GM18505 (cell line): ENCODE measurements at regions not wholly inside any gene's neighbourhood (a gene's known extent, or its start where the extent isn't known, plus 50 kb on each side); places are given as distances from the start of the nearest gene placed in this dataset.
A peak's percentile ranks its signal among the peaks of the same experiment; 100 is the strongest.

ENCODE experiments used
- ATAC-seq: cut with Tn5 transposase; IDR thresholded peaks from one replicate; pipeline ENCODE4 v1.9.1; 2021; ENCODE audit not compliant: unreplicated experiment
- POLR2A ChIP-seq: IDR thresholded peaks from 4 replicates; pipeline ENCODE4 v1.6.1; 2011; ENCODE audit warnings: borderline replicate concordance; ENCODE audit not compliant: insufficient read depth, insufficient read length; ENCODE audit errors: extremely low read depth

GRCh38 chr2:14817848-14818247 lies 185.3 kb downstream of the LRATD1 start:
- TF ChIP-seq POLR2A = no peak
- ATAC-seq = no peak

DNA sequence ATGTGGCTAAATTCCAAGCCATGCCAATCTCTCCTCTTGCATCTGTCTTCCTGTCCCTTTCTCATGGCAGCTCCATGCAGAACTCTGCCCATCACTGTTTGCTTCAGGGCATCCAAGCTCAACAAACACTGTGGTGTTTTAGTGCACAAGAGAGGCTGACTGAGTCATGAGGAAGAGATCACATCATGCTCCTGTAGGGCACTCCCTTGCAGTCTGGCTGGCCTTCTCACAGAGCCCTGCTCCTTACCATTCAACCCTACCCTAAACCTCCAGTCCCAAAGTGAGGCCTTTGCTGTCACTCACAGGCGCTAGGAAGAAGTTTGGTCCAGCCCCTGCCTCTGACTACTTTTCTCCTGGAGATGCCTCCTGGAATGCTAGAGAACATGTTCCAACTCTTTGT lies 194.0 kb downstream of the LRATD1 start:
- no peak for TF ChIP-seq POLR2A
- no peak for ATAC-seq

DNA sequence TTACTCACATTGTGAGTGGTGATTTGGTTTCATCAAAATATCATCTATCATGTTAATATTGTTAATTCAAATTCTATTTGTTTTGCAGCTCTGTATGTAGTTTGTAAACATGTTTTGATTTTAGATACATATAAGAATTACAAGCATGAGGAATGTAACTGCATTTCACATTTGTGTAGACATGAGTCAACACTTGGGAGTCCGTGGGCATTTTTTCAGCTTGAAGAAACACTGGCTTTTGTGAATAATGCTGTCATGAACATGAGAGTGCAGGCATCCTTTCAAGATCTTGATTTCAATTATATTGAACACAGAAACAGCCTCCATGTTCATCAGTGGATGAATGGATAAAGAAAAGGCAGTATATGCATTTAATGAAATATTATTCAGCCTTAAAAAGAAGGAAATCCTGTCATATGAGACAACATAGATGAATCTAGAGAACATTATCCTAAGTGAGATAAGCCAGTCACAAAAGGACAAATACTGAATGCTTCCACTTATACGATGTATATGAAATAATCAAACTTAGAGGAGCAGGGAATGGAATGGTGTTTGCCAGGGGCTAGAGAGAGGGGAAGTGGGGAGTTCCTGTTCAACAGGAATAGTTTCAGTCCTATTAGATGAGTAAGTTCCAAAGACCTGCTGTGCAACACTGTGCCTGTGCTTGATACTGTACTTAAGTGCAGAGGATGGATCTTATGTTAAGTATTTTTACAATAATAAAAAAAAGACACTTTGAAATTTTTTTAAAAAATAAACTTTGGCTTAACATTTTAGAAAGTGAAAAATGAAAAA lies 194.9 kb downstream of the LRATD1 start:
- no peak for TF ChIP-seq POLR2A
- no peak for ATAC-seq

DNA sequence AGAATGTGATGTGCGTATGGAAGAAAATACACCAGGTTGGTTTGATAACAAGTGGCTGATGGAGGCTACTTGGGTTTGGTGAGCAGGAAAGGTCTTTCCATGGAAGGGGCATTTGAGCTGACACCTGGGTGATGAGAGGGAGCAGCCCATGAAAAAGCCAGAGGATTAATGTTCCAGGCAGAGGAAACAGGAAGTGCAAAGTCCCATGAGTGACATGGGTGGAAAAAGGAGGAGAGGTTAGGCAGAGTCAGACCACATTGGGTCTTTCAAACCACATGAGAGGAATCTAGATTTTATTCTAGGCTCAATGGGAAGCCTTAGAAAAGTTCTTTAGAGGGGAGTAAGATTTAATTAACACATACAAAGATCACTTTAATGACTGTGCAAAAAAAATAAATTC lies 195.7 kb downstream of the LRATD1 start:
- no peak for TF ChIP-seq POLR2A
- ATAC-seq = no peak

DNA sequence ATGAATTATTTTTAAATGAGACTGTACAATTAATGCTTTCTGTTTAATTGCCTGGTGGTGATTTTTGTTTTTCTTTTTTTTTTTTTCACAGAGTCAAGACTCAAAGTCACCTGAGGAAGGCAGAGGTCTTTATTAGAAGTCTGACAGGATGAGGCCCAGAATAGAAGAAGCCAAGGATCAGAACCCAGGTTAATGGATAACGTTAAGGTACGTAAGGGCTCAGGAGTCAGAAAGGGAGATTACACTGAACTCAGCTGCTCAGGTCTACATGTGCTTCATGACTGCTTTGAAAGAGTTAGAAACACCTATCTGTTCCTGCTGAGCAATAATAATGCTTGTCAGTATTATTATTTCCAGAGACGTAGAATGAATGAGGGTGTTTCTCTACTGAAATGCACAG lies 196.5 kb downstream of the LRATD1 start:
- ATAC-seq = no peak
- no peak for TF ChIP-seq POLR2A

DNA sequence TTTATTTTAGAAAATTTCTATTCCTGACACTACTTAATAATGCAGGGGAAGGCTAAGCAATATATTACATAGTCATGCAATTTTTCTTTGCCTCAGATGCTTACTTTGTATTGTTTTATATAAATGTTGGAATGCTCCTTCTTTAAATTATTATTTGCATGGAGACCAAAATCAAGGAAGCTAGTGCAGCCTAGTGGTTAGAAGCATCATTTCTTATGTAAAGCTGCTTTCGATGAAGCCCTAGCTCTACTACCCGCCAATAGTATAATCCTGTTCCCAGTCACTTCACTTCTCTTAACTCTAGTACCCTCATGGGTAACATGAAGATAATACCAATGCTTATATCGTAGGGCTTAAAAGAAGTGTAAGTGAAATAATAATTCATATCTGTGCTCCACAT lies 198.9 kb downstream of the LRATD1 start:
- TF ChIP-seq POLR2A = no peak
- ATAC-seq = no peak

DNA sequence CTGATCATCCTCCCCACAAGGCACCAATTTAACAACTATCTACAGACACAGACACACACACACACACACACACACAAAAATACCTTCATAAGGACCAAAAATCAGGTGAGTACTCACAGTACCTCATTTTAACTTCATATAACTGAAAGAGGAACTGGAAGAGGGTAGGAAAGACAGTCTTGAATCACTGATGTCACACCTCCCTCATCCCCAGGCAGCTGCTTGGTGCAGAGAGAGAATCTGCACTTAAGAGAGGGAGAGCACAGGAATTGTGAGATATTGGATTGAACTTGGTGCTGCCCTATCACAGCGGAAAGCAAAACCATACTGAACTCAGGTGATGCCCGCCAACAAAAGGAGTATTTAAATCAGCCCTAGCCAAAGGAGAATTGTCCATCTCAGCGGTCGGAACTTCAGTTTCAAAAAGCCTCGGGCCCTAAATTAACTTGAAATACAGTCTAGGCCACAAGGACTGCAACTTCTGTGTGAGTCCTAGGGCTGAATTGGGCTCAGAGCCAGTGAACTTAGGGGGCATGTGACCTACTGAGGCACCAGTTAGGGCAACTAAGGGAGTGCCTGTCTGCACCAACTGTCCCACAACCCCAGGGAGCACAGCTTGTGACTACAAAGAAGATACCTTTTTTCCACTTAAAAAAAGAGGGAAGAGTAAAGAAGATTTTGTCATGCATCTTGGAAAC lies 211.1 kb downstream of the LRATD1 start:
- TF ChIP-seq POLR2A = no peak
- ATAC-seq = peak; percentile 59

- TF ChIP-seq POLR2A = no peak
- no peak for ATAC-seq
These were observed 223.2 kb downstream of the LRATD1 start for GRCh38 chr2:14855751-14856150.

GRCh38 chr2:14861181-14861580 lies 228.7 kb downstream of the LRATD1 start:
- no peak for TF ChIP-seq POLR2A
- no peak for ATAC-seq

DNA sequence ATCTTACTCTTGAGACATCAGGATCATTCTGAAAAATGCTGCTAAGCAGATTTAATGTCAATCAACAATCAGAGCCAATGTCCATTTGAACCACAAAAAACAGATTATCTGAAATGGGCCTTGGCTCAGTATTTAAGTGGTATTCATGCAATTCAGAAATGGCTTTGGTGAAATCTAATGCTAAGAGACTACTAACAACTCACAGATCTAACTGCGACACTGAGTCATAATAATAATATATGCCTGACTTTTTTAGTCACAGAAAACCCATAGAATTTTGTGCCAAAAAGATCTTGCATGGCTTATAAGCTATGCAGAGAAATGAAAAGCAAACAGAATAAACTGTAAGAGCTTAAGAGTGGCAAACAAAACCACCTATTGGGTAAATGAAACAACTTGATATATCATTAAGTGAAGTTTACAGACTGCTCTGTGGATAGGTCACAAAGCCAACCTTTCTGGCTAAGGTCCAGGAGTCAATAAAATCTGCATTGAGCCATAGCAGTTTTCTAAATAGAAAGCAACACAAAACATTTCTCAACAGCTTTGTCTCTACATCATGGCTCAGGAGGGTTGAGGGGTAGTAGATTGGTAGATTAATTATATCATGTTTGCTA lies 234.3 kb downstream of the LRATD1 start:
- no peak for ATAC-seq
- TF ChIP-seq POLR2A = no peak

DNA sequence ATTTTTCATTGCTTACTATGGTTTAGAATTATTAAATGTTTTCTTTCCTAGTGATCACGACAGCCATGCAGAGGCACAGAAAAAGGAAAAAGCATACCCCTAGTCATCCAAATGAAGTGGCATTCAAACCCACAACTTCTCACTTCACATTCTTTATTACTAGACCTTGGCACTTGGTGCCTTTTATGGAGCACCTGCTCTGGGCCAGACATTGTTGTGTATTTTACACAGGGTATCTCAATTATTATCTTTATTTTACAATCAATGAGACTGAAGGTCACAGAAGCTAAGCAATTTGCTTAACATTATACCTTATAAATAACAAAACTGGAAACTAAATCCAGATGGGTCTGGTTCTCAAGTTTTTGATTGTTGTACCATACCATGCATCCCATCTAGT lies 235.3 kb downstream of the LRATD1 start:
- no peak for TF ChIP-seq POLR2A
- ATAC-seq = no peak

- TF ChIP-seq POLR2A = no peak
- ATAC-seq = no peak
These were observed 240.3 kb downstream of the LRATD1 start for GRCh38 chr2:14872779-14873325.

GRCh38 chr2:14881651-14882327 lies 249.3 kb downstream of the LRATD1 start:
- TF ChIP-seq POLR2A = no peak
- no peak for ATAC-seq
